NCI-H1048 (cell line): ENCODE measurements at regions not wholly inside any gene's neighbourhood (a gene's known extent, or its start where the extent isn't known, plus 50 kb on each side); places are given as distances from the start of the nearest gene placed in this dataset.
"Not testable (repeated sequence)": the region's sequence is repeated elsewhere in the genome, so short reads cannot be mapped to it uniquely, and the experiment has no call there.

Source experiments
- DNase-seq: peaks from one replicate; lab custom pipeline; 2025; lab: John Stamatoyannopoulos, UW

DNA sequence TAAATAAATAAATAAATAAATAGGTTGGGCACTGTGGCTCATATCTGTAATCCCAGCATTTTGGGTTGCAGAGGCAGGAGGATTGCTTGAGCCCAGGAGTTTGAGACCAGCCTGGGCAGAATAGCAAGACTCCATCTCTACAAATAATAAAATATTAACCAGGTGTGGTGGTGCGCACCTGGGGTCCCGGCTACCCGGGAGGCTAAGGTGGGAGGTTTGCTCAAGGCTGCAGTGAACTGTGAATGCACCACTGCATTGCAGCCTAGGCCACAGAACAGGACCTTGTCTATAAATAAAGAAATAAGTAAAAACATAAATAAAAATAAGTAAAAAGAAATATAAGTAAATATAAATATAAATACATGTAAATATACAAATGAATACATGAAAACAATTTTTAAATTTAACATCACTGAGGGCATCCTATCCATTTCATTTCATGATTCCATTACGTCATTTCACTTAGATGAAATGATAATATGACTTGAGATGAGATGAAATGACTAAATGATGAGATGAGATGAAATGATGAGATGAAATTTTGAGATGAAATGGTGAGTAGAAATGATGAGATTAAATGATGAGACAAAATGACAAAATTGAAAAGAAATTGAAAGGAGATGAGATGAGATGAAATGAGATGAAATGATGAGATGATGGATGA is 233.4 kb downstream of the GOLGA6L6 start:
- not testable (repeated sequence) for DNase-seq

DNA sequence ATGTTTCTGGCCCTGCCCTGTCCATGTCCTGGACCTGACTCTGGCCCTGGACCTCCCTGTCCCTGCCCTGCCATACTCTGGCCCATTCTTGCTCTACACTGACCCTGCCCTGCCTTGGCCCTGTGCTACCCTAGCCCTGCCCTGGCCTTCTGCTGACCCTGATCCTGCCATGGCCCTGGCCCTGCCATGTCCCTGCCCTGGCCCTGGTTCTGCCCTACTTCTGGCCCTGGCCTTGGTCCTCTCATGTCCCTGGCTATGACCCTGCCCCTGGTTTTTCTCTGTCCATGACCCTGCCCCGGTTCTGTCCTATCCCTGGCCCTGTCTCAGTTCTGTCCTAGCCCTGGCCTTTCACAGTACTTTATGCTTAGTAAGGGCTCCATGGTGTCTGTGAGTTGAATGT is 234.5 kb downstream of the GOLGA6L6 start:
- not testable (repeated sequence) for DNase-seq

DNA sequence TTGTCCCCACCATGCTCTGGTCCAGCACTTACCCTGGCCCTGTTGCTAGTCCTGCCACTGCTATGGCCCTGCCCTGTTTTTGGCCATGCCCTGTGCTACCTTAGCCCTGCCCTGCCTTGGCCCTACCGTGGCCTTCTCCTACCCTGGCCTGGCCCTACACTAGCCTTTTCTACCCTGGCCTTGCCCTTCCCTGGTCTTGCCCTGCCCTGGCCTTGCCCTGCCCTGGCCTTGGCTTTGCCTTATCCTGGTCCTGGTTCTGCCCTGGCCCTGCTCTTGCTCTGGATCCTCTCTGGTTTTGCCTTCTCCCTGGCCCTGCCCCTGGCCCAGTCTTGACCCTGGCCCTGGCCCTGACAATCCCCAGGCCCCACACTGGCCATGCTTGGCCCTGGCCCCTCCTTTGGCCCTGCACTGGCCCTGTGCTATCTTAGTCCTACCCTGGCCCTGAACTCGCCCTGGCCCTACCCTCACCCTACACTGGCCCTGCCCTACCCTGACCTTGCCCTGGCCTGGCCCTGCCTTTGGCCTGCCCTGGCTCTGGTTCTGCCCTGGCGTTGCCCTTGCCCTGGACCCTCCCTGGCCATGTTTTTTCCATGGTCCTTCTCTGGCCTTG is 235.0 kb downstream of the GOLGA6L6 start:
- DNase-seq: not testable (repeated sequence)

DNA sequence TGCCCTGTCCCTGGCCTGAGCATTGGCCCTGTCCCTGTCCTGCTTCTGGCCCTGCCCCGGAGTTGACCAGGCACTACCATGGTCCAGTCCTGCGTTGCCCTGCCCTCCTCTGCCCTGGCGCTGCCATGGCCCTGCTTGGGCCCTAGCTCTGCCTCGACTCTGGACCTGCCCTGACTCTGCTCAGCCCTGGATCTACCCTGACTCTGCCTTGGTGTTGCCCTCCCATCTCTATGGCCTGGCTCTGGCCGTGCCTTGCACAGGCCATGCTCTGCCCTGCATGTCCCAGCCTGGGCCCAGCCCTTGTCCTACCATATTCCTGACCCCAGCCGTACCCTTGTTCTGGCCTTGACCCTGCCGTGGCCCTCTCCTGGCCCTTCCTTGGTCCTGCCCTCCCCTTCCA is 235.7 kb downstream of the GOLGA6L6 start:
- DNase-seq: not testable (repeated sequence)

DNA sequence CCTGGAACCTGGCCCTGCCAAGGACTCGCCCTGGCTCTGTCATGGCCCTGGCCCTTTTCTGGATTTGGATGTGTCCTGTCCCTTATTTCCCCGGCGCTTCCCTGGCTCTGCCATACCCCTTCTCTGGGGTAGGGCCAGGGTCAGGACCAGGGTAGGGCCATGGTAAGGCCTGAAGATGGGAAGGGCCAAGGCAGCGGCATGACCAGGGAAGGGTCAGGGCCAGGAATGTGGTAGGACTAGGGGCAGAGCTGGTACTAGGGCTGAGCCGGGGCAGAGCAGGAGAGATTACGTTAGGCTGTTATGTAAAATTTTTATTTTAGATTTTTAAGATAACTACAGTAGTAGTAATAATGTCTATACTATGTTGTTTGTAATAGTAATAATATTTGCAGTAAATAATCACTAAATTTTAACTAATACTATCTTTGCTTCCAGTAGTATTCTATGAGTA is 236.6 kb downstream of the GOLGA6L6 start:
- not testable (repeated sequence) for DNase-seq

DNA sequence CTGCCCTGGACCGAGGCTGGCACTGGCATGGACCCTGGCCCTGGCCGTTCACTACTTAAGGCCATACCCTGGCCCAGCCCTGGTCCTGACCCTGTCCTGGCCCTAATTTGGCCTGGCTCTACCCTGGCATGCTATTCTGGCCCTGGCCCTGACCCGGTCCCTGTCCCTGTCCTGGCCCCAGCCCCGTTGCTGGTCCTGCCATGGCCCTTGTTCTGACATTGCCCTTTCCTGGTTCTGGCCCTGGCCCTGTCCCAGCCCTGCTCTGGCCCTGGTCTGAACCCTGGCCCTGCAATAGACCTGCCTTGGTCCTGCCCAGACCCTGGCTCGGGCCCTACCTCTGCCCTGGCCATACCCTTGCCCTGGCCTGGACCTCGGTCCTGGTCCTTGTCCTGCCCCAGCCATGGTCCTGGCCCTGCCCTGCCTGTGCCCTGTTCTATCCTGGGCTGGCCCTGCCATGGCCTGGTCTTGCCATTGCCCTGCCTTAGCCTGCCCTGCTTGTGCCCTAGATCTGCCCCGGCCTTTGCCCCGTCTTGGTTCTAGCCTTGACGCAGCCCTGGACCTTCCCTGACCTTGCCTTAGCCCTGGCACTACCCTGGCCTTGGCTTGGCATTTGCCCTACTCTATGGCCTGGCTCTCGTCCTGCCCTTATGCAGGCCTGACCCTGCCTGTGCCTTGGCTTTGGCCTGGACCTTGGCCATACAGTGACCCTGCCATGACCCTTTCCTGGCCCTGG is 237.2 kb downstream of the GOLGA6L6 start:
- DNase-seq: not testable (repeated sequence)

DNA sequence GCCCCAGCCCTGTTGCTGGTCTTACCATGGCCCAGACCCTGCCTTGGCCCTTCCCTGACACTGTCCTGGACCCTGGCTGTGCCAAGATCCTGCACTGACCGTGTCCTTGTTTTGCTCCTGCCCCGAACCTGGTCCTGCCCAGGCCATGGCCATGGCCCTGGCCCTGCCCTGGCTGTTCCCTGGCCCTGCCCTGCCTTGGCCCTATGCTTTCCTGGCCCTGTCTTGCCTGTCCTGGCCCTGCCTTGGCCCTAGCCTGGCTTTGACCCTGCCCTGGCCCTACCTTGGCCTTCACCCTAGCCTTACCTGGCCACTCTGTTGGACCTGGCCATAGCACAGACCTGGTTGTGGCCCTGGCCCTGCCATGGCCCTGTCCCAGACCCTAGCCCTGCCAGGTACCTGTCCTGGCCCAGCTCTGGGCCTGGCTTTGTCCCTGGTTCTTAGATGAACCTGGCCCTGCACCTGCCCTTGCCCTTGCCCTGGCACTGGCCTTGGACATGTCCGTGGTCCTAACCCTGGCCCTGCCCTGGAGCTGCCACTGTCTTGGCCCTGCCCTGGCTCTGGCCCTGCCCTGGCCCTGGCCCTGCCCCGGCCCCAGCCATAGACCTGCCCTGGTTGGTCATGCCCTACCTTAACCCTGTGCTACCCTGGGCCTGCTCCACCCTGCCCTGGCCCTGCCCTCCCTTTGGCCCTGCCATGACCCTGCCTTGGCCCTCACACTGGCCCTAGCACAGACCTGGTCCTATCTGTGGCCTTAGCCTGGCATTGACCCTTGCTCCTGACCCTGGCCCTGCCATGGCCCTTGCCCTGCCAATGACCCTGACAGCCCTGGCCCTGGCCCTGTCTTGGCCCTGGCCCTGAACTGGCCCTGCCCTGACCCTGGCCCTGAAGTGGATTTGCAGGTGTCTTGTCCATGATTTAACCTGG is 238.1 kb downstream of the GOLGA6L6 start:
- DNase-seq: not testable (repeated sequence)

DNA sequence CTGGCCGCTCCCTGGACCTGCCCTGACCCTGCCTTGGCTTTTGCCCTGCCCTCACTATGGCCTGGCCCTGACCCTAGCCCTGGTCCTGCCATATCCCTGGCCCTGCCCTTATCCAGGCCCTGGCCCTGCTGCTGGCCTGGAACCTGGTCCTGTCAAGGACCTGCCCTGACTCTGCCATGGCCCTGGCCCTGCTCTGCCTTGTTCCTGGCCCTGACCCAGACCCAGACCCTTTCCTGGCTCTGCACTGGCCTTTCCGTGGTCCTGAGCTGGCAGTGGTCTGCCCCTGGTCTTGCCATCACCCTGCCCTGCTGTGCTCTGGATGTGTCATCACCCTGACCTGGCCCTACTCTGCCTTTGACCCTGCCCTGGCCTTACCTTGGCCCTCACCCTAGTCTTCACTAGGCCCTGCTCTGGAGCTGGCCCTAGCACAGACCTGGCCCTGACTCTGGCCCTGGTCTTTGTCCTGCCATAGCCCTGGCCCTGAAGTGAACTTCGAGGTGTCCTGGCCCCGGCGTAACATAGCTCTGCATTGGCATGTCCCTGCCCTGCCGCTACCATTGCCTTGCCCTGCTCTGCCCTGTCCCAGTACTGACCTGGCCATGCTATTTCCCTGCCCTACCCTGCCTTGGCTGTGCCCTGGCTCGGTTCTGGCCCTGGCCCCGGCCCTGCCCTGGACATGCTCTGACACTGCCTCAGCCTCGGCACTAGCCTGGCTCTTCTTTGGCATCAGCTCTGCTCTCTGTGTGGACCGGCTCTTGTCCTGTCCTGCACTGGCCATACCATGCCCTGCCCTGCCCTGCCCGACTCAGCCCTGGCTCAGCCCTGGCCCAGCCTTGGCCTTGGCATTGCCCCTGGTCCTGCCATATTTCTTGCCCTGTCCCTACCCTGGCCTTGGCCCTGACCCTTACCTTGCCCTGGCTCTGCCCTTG is 239.2 kb downstream of the GOLGA6L6 start:
- not testable (repeated sequence) for DNase-seq

DNA sequence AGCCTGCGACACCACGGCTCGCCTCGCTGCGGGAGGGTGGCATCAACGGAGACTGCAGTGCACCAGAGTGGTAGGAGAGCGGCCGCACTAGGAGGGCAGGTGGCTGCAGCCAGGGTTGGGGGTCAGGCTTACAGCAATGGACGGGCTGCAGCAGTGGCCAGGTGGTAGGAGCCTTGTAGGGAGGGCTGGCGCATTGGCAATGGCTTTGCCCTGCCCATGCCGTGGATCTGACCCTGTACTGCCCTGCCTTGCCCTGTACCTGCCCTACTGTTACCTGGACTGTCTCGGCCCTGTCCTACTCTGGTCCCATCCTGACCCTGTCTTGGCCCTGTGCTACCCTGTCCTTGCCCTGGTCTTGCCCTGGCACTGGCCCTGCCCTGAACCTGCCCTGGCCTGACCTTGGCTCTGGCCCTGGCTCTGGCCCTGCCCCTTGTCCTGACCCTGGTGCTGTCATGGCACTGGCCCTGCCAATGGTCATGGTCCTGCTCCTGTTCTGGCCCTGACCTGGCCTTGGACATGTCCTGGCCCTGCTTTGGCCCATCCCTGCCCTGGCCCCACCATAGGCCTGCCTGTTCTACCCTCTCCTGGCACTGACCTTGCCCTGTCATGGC is 240.0 kb downstream of the GOLGA6L6 start:
- DNase-seq: not testable (repeated sequence)

DNA sequence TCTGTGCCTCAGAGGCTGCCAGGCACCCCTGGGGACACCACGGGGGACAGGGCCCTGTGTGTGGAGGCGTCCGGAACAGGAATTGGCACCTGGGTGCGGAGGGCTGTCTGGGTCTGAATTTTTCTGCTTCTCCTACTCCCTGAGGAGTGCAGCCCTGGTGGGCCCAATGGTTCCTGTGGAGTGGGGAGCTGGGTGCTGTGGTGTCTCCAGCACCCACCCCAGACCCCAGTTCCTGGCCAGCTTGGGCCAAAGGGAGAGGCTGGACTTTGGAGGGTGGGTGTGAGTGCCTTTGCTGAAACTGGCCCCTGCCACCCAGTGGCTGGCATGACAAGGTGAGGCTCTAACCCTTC is 240.6 kb downstream of the GOLGA6L6 start:
- not testable (repeated sequence) for DNase-seq

DNA sequence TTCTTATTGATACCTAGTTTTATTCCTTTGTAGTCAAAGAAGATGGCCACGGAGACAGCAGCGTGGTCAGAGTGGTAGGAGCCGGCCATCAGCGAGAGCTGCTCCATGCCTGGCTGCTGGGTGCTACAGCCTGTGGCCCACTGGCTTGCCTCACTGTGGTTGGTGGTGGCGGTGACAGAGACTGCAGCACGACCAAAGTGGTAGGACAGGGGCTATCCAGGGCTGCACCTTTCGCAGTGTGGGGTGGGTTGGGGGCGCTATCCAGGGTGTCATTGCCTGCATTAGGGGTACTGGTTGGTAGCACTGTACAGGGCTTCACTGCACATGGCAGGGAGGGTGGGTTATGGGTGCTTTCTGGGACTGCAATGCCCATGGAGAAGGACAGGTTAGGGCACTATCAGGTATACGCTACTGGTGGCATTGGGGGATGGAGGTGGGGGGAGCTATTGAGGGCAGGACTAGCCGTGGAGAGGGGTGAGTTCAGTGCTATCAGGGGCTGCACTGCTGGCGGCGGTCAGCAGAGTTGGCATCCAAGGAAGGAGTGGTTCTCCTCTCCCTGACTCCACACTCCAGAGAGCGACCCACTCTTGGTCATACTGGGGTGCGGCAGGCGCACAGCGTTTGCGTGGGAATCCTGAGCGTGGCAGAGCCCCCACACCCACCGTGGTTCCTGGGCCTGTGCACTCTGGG is 241.1 kb downstream of the GOLGA6L6 start:
- not testable (repeated sequence) for DNase-seq

DNA sequence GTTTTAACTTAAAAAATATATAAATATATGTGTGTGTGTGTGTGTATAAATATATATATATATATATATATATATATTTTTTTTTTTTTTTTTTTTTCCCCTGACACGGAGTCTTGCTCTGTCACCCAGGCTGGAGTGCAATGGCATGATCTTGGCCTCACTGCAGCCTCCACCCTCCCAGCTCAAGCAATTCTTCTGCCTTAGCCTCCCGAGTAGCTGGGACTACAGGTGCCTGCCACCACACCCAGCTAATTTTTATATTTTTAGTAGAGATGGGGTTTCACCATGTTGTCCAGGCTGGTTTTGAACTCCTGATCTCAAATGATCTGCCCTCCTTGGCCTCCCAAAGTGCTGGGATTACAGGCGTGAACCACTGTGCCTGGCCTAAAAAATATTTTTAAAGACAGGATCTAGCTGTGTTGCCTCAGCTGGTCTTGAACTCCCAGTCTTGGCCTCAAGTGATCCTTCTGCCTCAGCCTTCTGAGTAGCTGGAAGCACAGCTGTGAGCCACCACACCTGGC is 243.9 kb downstream of the GOLGA6L6 start:
- not testable (repeated sequence) for DNase-seq

DNA sequence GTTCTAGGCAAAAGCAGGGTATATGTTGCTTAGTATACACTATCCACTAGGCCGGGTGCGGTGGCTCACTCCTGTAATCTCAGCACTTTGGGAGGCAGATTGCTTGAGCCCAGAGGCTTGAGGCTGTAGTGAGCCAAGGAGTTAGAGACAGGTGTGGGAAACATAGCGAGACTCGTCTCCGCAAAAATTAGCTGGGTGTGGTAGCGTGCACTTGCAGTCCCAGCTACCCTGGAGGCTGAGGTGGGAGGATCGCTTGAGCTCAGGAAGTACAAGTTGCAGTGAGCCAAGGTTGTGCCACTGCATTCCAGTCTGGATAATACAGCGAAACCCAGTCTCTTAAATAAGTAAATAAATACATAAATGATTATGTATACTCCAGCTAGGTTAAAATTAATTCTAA is 245.3 kb downstream of the GOLGA6L6 start:
- not testable (repeated sequence) for DNase-seq

DNA sequence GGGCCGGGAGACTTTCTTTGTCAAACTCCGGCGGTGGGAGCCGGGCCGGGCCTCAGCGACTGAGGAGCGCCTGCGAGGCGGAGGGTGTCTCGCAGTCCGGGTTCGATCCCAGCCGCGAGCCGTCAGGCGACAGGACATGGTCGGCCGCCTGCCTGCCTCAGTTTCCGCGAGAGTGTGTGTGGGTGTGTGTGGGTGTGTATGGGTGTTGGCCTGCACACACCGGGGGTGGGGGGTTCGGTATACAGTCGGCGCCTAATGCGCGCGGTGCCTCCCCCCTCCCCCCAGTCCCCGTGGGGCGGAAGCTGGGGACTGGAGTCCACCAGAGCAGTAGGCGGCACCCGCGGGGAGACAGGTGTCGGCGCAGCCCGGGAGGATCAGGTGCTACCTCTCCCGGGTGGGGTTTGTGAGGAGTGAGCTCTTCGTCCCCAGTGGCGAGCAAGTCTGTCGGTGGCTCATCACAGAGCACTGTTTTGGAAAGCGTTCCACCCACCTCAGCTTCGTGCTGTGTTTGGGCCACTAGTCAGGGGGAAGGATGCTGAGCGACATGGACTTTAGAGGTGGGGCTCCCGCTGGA is 246.3 kb downstream of the GOLGA6L6 start:
- DNase-seq: no peak

DNA sequence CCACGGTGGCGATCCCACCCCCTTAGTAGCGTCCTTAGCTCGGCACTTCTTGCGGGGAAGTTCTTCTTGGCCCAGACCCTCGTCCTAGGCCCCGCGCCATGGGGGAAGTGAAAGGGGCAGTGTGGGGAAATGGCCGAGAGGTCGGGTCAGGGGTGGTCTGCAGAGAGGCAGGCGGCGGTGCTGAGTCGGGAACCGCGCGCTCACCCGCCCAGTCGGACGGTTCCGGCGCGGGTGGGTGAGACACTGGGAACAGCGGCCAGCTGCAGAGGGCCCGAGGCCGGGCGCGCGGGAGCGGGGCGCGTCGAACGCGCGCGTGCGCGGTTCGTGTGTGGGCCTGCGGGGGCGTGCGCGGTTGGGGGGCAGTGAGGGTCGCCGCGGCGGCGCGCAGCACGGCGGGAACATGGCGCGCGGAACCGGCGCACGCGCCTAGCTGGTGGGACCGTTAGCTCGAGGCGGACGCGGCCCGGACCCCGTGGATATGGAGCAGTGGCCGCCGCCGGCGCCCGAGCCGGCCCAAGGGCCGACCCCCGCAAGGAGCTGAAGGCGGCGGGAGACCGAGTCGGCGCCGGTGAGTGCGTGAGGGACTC is 246.9 kb downstream of the GOLGA6L6 start:
- DNase-seq: no peak

DNA sequence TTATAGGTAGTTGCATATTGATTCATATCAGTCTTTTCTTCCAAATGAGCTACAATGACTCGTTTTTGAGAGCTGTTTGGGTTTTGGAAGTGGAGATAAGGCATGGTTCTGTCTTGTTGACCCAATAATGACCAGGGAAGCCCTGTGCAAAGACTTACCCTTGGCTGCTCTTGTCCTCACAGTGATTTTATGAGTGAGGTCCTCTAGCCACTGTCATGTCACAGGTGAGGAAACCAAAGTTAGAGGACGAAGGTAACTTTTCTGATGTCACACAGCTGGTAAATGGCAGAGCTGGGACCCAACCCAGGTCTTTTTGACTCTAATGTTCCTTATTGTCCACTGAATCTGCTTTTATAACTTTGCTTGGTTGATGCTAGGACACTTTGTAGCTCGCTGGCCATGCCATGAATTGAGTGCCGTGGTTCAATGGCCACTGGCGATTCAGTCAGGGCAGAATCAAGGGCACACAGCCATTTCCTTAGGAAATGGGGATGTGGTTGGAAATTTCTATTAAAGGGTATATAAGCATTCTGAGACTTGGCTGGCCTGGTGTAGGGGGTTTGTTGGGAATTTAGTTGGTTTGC is 249.1 kb downstream of the GOLGA6L6 start:
- DNase-seq: not testable (repeated sequence)

DNA sequence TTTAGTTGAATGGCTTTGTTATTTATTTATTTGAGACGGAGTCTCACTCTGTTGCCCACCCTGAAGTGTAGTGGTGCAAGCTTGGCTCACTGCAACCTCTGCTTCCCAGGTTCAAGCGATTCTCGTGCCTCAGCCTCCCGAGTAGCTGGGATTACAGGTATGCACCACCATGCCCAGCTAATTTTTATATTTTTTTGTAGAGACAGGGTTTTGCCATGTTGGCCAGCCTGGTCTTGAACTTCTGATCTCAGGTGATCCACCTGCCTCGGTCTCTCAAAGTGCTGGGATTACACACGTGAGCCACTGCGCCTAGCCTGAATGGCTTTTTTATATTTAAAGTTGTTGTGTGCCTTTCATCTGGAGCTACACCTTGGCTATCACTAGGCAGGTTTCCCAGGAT is 250.0 kb downstream of the GOLGA6L6 start:
- DNase-seq: not testable (repeated sequence)

DNA sequence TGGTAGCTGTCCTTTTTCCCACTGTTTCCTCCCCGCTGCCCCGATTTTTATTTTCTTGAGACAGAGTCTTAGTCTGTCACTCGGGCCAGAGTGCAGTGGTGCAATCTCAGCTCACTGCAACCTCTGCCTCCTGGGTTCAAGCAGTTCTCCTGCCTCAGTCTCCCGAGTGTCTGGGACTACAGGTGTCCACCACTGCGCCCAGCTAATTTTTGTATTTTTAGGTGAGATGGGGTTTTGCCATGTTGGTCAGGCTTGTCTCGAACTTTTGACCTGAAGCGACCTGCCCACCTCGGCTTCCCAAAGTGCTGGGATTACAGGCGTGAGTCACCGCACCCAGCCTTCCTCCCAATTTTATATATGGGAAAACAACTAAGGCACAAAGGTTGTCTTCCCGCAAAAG is 251.0 kb downstream of the GOLGA6L6 start:
- not testable (repeated sequence) for DNase-seq
